ENCODE measurements at regions not wholly inside any gene's neighbourhood (a gene's known extent, or its start where the extent isn't known, plus 50 kb on each side); places are given as distances from the start of the nearest gene placed in this dataset.

- TF ChIP-seq NCOR1 (IDR thresholded peaks at IDR 0.05; ENCODE audit: borderline replicate concordance, low read length) = no peak
These were observed 51.2 kb upstream of the TMEM248 start (continued) for GRCh38 chr7:66869660-66870450.

GRCh38 chr7:66871076-66871475 is 49.9 kb upstream of the TMEM248 start:
- CTCF ChIA-PET (ENCODE audit: low intra/inter-chr PET ratio, low total read pairs) = no interaction called here
- Histone ChIP-seq H3K4me2 (ENCODE audit: low read depth, low read length) (no peak overlapping the region), H3K4me1 (ENCODE audit: insufficient read depth, low read length) (peaks cover 20% of the 10 kb centered on the region), H2AFZ (ENCODE audit: low read length) (no peak overlapping the region), H3K4me3 (replicated peaks in 1 of 3; ENCODE audit: insufficient read depth in 1 of 3, low read depth in 2 of 3, low read length in 3 of 3) (no peak overlapping the region), H3K79me2 (ENCODE audit: insufficient read depth, low read length) (no peaks in the 10 kb centered on the region), H3K36me3 (replicated peaks in 1 of 2; ENCODE audit: control insufficient read depth in 1 of 2, insufficient read depth in 2 of 2, low read length in 2 of 2) (peaks cover 5 to 30% of the 10 kb centered on the region in 2 experiments; a peak in 4 of 5 replicates), H3K27ac (ENCODE audit: extremely low read length, insufficient read depth, low read length) (no peak overlapping the region), H3K9ac (ENCODE audit: insufficient read depth, low read depth, low read length) (no peak overlapping the region), H3K27me3 (ENCODE audit: control insufficient read depth in 1 of 2, insufficient read depth in 2 of 2, low read length in 2 of 2) (no peaks in the 10 kb centered on the region), H4K20me1 (ENCODE audit: insufficient read depth, low read length) (no peaks in the 10 kb centered on the region), H3K9me3 (ENCODE audit: low read length) (no peaks in the 10 kb centered on the region)
- 98% methylated on average over 3 of the region's 3 CpGs for WGBS (ENCODE audit: low lambda C conversion rate)
- FAIRE-seq = no peak
- in situ Hi-C loops (cut with HindIII; ENCODE audit: extremely low pct_ligation_motif_present, low pct_unique_long_range_greater_than_20kb) (no loop called here), intact Hi-C loops (cut with micrococcal nuclease; ENCODE audit: unreplicated experiment) (no loop called here)
- BruUV-seq (replicated peaks) = no TSS peak
- POLR2A ChIA-PET = interaction anchor here (0.6 kb wide), 1 partner anchor 50 kb away, joined by 3 read pairs; the partner anchor contains the start of gene TMEM248
- TF ChIP-seq ZNF235 (CRISPR knock-in tag; IDR thresholded peaks at IDR 0.05; ENCODE audit: borderline replicate concordance) = no peak
- no peak for TF ChIP-seq MAFG (CRISPR knock-in tag; IDR thresholded peaks at IDR 0.05)
- no peak for TF ChIP-seq ZNF350 (CRISPR knock-in tag; IDR thresholded peaks at IDR 0.05; ENCODE audit: borderline replicate concordance, low read depth)
- no peak for TF ChIP-seq ASH2L (IDR thresholded peaks at IDR 0.05; ENCODE audit: insufficient read length, low read depth, low read length)
- no peak for TF ChIP-seq PRDM10 (CRISPR knock-in tag; IDR thresholded peaks at IDR 0.05; ENCODE audit: low read depth)
- TF ChIP-seq FIP1L1 (IDR thresholded peaks at IDR 0.05; ENCODE audit: borderline replicate concordance, insufficient read depth, low read depth, low read length) = no peak
- no peak for TF ChIP-seq HNRNPLL (IDR thresholded peaks at IDR 0.05; ENCODE audit: low read depth, low read length, poor library complexity, severe bottlenecking)
- no peak for TF ChIP-seq PRPF4 (IDR thresholded peaks at IDR 0.05; ENCODE audit: low read depth, low read length, poor library complexity, severe bottlenecking)
- TF ChIP-seq ZMYM4 (CRISPR knock-in tag; IDR thresholded peaks at IDR 0.05) = no peak
- TF ChIP-seq ARHGAP35 (CRISPR knock-in tag; IDR thresholded peaks at IDR 0.05; ENCODE audit: borderline replicate concordance) = no peak
- TF ChIP-seq ATM (IDR thresholded peaks at IDR 0.05; ENCODE audit: borderline replicate concordance) = no peak
- no peak for ATAC-seq
- DNase-seq (ENCODE audit: low spot score) = no peak
